HG03354 (cell line): ENCODE measurements at regions not wholly inside any gene's neighbourhood (a gene's known extent, or its start where the extent isn't known, plus 50 kb on each side); places are given as distances from the start of the nearest gene placed in this dataset.
"Not testable (repeated sequence)": the region's sequence is repeated elsewhere in the genome, so short reads cannot be mapped to it uniquely, and the experiment has no call there.

Source experiments
- ATAC-seq: cut with Tn5 transposase; IDR thresholded peaks from one replicate; pipeline ENCODE4 v1.9.1; 2021; ENCODE audit warnings: mild to moderate bottlenecking; ENCODE audit not compliant: unreplicated experiment, poor library complexity, severe bottlenecking

DNA sequence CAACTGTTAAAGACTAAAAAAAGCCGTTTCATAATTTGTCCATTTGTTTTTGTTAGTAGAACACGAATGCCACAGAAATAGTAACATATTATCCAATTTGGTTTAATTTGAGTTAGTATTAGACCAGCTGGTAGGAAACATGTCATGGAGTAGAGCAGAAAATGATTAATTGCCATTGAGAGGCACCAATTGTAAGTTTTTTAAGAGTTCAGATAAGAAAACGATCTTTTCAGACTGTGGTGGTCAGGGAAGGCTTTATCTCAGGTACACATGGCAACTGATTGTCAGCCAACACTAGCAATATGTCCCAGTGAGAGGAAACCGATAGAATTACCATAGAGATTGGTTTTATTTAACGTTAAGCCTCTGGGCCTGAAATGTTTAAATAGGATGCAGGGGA lies 438.2 kb upstream of the MAP2 start:
- ATAC-seq: no peak

DNA sequence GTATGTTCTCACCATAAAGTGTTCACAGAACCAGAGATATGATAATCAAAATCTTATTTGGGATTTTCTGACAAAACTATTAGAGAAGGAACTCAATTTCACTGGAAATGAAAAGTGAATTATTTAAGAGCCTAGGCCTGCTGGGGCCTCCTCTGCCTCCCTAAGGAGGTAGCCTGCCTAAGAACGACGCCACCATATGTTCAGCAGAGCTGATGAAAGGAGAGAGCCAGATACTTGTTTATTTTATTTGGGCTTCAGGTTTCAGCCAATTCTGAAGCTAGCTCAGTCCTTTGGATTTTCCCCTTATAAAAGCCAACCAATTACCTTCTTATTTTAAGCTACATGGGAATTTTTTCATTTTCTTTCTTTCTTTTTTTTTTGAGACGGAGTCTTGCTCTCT lies 433.1 kb upstream of the MAP2 start:
- ATAC-seq: no peak

- ATAC-seq: no peak
Measured at GRCh38 chr2:208999911-209000310, 423.9 kb upstream of the MAP2 start.

DNA sequence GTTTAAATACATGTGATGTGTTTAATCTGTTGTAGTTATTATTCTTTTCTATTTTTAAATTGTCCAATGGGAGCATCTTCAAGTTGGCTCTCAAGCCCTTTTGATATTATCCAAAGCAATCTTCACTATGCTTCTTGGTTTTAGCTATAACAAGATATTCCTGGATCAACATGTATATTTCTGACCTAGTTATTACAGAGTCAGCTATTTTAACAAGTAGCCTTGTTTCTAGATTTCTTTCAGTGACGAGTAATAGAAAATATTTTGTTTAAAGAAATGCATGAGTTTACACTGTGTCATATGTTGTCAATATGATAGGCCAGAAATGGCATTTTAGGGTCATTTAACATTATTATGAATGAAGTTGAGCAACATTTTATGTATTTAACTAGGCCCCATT lies 421.8 kb upstream of the MAP2 start:
- ATAC-seq: no peak

GRCh38 chr2:209005371-209005770 lies 418.5 kb upstream of the MAP2 start:
- ATAC-seq: no peak

GRCh38 chr2:209008636-209009287 lies 415.1 kb upstream of the MAP2 start:
- no peak for ATAC-seq

DNA sequence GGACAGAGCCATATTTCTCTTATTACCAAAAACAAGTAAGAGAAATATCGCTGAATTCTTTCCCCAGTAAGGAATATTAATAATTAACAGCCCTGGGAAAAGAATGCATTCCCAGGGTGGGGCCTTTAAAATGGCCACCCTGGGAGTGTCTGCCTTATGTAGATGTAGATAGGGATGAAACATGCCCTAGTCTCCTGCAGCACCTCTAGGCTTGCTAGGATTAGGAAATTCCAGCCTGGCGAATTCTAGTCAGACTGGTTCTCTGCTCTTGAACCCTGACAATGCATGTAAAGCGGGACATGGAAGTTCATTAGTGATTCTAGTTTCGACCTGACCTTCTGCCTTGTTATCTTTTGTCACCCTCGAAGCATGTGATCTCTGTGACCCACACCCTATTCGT lies 405.2 kb upstream of the MAP2 start:
- ATAC-seq: not testable (repeated sequence)

DNA sequence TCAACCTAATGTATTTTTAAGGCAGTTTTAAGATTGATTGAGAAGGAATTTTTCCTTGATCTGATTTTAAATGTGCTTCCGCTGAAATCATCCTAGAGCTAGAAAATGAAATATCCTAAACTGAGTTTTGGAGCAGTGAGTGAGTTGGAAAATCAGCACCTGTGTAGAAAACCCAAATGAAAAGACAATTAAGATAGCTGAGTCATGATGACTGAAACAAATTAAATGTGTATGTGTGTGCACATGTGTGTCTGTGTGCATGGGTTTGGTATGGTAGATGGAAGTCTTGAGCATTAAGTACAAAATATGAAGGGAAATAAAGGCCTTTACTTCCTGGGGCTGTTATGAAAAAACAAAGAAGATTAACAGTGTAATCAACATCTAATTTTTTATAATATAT lies 394.6 kb upstream of the MAP2 start:
- no peak for ATAC-seq

DNA sequence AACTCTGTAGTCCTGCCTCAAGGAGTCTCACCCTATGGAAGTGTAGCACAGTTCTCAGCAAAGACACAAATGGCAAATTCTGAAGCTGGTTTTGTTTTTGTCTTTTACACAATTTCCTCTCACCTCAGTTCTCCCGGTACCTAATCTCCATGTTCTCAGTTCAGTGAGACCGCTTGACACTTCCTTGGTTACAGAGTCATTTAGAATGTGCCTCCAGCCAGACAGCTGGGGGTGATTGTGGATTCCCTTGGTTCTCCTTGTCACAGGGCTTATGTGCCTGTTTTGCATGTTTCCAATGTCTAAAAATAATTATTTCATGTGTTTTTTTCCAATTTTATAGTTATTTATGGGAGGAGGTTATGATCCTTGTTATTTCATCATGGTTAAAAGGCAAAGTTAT lies 379.5 kb upstream of the MAP2 start:
- no peak for ATAC-seq

DNA sequence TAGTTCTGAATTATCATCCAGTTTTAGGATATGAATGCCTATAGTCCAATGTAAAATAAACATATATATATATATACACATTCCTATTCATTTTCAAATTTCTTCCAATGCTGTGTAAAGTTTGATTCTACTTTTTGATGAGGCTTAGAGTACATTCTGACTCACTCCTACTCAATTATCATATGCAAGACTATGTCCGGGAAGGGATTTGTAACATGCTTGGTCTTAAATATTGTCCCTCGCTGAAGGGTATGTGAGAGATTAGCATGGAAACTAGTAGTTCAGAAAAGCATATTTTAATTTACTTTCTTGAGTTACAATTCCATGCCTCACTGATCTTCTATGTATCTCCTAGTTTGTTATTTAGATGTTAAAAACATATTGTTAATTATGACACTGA lies 377.7 kb upstream of the MAP2 start:
- ATAC-seq: no peak

DNA sequence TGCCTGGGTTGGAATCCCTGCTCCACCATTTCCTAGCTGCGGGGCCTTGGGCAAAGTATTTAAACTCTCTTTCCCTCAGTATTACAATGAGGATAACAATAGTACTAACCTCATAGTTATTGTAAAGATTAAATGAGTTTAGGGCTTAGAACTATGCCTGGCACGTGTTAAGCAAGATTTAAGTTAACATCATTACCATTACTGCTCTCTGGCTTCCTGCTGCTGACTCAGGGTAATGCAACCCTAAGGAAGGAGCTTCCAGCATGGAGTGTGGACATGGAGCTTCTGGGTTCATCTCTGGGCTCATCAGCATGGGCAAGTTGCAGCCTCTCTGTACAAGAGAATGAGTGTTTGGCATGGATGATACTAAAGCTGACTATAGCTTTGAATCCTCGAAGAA lies 374.2 kb upstream of the MAP2 start:
- no peak for ATAC-seq

- ATAC-seq: no peak
Measured at GRCh38 chr2:209062210-209062609, 361.6 kb upstream of the MAP2 start.

DNA sequence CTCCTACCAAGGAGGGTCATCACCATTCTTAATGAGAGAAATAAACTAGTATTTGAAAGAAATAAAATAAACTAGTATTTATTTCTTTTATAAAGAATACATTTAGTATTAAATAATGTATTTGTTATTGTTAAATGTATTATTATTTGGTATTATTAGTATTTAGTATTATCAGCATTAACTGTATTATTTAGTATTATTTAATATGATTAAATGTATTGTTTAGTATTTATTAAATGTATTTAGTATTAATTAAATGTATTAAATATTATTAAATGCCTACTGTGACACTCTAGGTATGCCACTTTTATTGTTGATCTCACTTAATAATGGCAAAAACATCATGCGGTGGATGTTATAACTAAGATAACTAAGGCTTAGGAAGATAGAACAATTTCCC lies 353.6 kb upstream of the MAP2 start:
- ATAC-seq: no peak

GRCh38 chr2:209073151-209073550 lies 350.7 kb upstream of the MAP2 start:
- no peak for ATAC-seq

- no peak for ATAC-seq
Measured at GRCh38 chr2:209074711-209075110, 349.1 kb upstream of the MAP2 start.

DNA sequence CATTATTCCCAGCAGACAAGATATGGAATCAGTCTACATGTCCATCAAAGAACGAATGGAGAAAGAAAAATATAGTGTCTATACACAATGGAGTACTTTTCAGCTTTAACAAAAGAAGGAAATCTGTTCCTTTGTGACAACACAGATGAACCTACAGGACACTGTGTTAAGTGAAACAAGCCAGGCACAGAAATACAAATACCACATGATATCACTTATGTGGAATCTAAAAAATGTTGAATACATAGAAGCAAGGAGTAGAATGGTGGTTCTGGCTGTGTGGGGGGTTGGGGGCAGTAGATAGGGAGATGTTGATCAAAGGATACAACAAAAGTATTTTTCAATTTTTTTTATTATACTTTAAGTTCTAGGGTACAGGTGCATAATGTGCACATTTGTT lies 347.7 kb upstream of the MAP2 start:
- ATAC-seq: no peak

DNA sequence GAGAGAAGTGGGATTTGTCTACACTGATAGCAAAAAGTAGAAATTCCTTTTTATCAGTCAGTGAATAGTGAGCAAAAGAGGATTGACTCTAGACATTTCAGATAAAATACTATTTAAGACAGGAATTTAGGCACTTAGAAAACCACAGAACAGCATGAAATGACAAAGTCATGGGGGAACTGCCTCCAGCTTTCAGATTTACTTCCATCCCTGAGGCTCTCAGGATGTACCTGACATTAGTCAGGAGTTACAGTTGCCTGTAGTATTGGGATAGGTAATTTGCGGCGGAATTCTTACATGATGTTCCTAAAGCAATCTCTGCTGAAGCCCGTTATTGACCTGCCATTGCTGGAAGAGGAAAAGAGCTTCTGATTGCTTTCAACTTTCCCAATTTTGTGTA lies 337.1 kb upstream of the MAP2 start:
- ATAC-seq: no peak

DNA sequence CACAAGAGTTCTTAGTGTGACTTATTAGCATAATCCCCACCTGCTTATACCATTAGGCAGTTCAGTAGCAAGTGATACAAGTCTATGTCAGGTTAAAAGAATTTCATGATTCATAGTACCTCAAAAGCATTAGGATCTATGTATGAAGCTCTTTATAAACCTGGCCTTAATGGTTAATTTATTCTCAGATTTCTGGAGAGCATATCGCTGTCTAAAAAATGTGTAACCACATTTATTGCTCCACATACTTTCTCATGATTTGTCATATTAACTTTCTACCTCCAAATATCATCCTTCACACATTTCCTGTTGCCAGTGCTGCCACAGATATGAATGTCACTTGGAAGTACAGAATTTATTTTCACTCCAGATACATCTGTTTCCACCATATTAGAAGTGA lies 332.8 kb upstream of the MAP2 start:
- ATAC-seq: no peak

GRCh38 chr2:209094221-209094620 lies 329.6 kb upstream of the MAP2 start:
- no peak for ATAC-seq

- no peak for ATAC-seq
Measured at GRCh38 chr2:209095432-209095831, 328.4 kb upstream of the MAP2 start.

DNA sequence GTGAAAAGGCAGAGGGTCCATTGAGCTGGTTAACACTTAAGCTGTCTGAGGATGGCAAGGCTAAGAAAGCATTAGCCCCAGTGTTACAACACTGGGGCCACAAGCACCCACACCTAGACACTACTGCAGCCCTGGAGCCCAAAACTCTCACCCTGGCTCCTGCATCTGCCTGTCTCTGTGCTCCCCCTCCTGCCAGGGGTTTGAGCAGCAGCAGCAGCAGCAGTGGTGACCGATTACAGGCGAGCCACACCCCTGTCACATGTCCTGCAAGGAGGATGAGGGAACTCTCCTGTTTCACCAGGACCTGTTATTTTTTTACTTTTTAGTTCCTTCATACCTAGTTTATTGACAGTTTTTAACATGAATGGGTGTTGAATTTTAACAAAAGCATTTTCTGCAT lies 326.7 kb upstream of the MAP2 start:
- no peak for ATAC-seq

- ATAC-seq: no peak
Measured at GRCh38 chr2:209102319-209102718, 321.5 kb upstream of the MAP2 start.
